A549 (cell line): ENCODE measurements at regions not wholly inside any gene's neighbourhood (a gene's known extent, or its start where the extent isn't known, plus 50 kb on each side); places are given as distances from the start of the nearest gene placed in this dataset.

ENCODE experiments used
- TF ChIP-seq, protein P1 (sequence below): fragments of 450-650 bp; IDR thresholded peaks from 2 replicates; pipeline ENCODE4 v1.6.1; 2014; ENCODE audit warnings: antibody characterized with exemption
- TF ChIP-seq, protein P2 (sequence below): fragments of >200 bp; sonication (Bioruptor Twin); formaldehyde crosslinking; IDR thresholded peaks from 3 replicates; pipeline ENCODE4 v1.5.1; 2016

DNA sequence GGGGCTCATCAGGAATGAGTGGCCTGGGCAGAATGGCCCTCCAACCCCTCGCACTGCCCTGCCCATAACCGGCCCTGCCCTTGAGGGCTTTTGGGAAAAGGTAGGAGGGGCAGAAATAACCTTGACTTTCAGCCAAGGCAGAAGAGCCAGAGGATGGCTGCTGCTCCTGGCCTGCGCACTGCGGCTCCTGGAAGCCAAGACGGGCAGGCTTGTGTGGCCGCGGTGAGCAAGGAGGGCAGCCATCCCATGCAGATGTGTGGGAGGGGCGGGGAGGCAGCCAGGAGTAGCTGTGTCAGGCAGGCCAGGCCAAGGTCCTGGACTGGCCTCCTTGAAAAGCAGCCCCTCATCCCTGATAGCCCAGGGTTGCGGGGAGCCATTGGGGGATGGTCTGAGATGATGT lies 57.6 kb upstream of the URI1 start:
- TF ChIP-seq, protein P1, sequence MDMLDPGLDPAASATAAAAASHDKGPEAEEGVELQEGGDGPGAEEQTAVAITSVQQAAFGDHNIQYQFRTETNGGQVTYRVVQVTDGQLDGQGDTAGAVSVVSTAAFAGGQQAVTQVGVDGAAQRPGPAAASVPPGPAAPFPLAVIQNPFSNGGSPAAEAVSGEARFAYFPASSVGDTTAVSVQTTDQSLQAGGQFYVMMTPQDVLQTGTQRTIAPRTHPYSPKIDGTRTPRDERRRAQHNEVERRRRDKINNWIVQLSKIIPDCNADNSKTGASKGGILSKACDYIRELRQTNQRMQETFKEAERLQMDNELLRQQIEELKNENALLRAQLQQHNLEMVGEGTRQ, result no peak
- TF ChIP-seq, protein P2, sequence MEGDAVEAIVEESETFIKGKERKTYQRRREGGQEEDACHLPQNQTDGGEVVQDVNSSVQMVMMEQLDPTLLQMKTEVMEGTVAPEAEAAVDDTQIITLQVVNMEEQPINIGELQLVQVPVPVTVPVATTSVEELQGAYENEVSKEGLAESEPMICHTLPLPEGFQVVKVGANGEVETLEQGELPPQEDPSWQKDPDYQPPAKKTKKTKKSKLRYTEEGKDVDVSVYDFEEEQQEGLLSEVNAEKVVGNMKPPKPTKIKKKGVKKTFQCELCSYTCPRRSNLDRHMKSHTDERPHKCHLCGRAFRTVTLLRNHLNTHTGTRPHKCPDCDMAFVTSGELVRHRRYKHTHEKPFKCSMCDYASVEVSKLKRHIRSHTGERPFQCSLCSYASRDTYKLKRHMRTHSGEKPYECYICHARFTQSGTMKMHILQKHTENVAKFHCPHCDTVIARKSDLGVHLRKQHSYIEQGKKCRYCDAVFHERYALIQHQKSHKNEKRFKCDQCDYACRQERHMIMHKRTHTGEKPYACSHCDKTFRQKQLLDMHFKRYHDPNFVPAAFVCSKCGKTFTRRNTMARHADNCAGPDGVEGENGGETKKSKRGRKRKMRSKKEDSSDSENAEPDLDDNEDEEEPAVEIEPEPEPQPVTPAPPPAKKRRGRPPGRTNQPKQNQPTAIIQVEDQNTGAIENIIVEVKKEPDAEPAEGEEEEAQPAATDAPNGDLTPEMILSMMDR, result no peak
